ENCODE measurements at regions not wholly inside any gene's neighbourhood (a gene's known extent, or its start where the extent isn't known, plus 50 kb on each side); places are given as distances from the start of the nearest gene placed in this dataset.
"Not testable (repeated sequence)": the region's sequence is repeated elsewhere in the genome, so short reads cannot be mapped to it uniquely, and the experiment has no call there.

- no peak for DNase-seq (ENCODE audit: low read depth in 2 of 2)
Observed at GRCh38 chr13:78540058-78540457, 63.3 kb downstream of the POU4F1 start.

GRCh38 chr13:78526044-78526443 lies 77.3 kb downstream of the POU4F1 start:
- DNase-seq (ENCODE audit: low read depth in 2 of 2), result not testable (repeated sequence)

- no peak for DNase-seq (ENCODE audit: low read depth in 2 of 2)
Observed at GRCh38 chr13:78524936-78525335, 78.4 kb downstream of the POU4F1 start.

- no peak for DNase-seq (ENCODE audit: low read depth in 2 of 2)
Observed at GRCh38 chr13:78521091-78521490, 82.3 kb downstream of the POU4F1 start.

- DNase-seq (ENCODE audit: low read depth in 2 of 2), result no peak
Observed at GRCh38 chr13:78520425-78520824, 82.9 kb downstream of the POU4F1 start.

GRCh38 chr13:78518482-78518881 lies 84.9 kb downstream of the POU4F1 start:
- not testable (repeated sequence) for DNase-seq (ENCODE audit: low read depth in 2 of 2)

- no peak for DNase-seq (ENCODE audit: low read depth in 2 of 2)
Observed at GRCh38 chr13:78499802-78500201, 103.5 kb downstream of the POU4F1 start.

- DNase-seq (ENCODE audit: low read depth in 2 of 2), result no peak
Observed at GRCh38 chr13:78497702-78498355, 105.5 kb downstream of the POU4F1 start.

GRCh38 chr13:78491978-78492377 lies 111.4 kb downstream of the POU4F1 start:
- DNase-seq (ENCODE audit: low read depth in 2 of 2), result no peak

GRCh38 chr13:78490225-78490624 lies 113.1 kb downstream of the POU4F1 start:
- not testable (repeated sequence) for DNase-seq (ENCODE audit: low read depth in 2 of 2)

GRCh38 chr13:78487707-78488106 lies 115.6 kb downstream of the POU4F1 start:
- no peak for DNase-seq (ENCODE audit: low read depth in 2 of 2)

GRCh38 chr13:78485803-78486202 lies 117.5 kb downstream of the POU4F1 start:
- DNase-seq (ENCODE audit: low read depth in 2 of 2), result no peak

- DNase-seq (ENCODE audit: low read depth in 2 of 2), result no peak
Observed at GRCh38 chr13:78478183-78478582, 125.2 kb downstream of the POU4F1 start.

GRCh38 chr13:78476910-78477309 lies 126.4 kb downstream of the POU4F1 start:
- DNase-seq (ENCODE audit: low read depth in 2 of 2), result no peak

GRCh38 chr13:78468621-78469020 lies 134.7 kb downstream of the POU4F1 start:
- DNase-seq (ENCODE audit: low read depth in 2 of 2), result no peak

- no peak for DNase-seq (ENCODE audit: low read depth in 2 of 2)
Observed at GRCh38 chr13:78465250-78465649, 138.1 kb downstream of the POU4F1 start.

GRCh38 chr13:78460176-78460575 lies 143.2 kb downstream of the POU4F1 start:
- DNase-seq (ENCODE audit: low read depth in 2 of 2), result no peak

- DNase-seq (ENCODE audit: low read depth in 2 of 2), result no peak
Observed at GRCh38 chr13:78443839-78444238, 159.5 kb downstream of the POU4F1 start.

- no peak for DNase-seq (ENCODE audit: low read depth in 2 of 2)
Observed at GRCh38 chr13:78437781-78438180, 165.6 kb downstream of the POU4F1 start.

GRCh38 chr13:78436311-78436710 lies 167.0 kb downstream of the POU4F1 start:
- no peak for DNase-seq (ENCODE audit: low read depth in 2 of 2)

GRCh38 chr13:78431328-78431727 lies 172.0 kb downstream of the POU4F1 start:
- no peak for DNase-seq (ENCODE audit: low read depth in 2 of 2)

- no peak for DNase-seq (ENCODE audit: low read depth in 2 of 2)
Observed at GRCh38 chr13:78430811-78431210, 172.5 kb downstream of the POU4F1 start.

- no peak for DNase-seq (ENCODE audit: low read depth in 2 of 2)
Observed at GRCh38 chr13:78430166-78430791, 173.1 kb downstream of the POU4F1 start.

GRCh38 chr13:78428646-78429045 lies 174.7 kb downstream of the POU4F1 start:
- DNase-seq (ENCODE audit: low read depth in 2 of 2), result no peak
